Common myeloid progenitor, CD34-positive (primary cell): ENCODE measurements at regions not wholly inside any gene's neighbourhood (a gene's known extent, or its start where the extent isn't known, plus 50 kb on each side); places are given as distances from the start of the nearest gene placed in this dataset.

Source experiments
- CTCF ChIA-PET: fragments of 350-600 bp; sonication (Branson Sonifier 250); formaldehyde crosslinking; loops from one replicate; lab custom pipeline; 2021; ENCODE audit warnings: antibody characterized with exemption; lab: Charles Lee
- POLR2A ChIA-PET: fragments of 350-600 bp; sonication (Branson Sonifier 250); formaldehyde crosslinking; loops from one replicate; lab custom pipeline; 2021; ENCODE audit warnings: antibody characterized with exemption; lab: Charles Lee
- DNase-seq, 3 donors: peaks; one replicate each; pipeline versions ENCODE4 v3.0.0 to v3.0.0-alpha.2; 2013
- H3K27ac ChIP-seq, 2 experiments: 1 replicate in 1 of 2; 2 replicates in 1 of 2; pipeline ENCODE4 v1.7.0; 2013; ENCODE audit warnings: inconsistent platforms in 2 of 2, low read length in 2 of 2, mild to moderate bottlenecking in 2 of 2, low read depth in 1 of 2, moderate library complexity in 1 of 2; ENCODE audit not compliant: severe bottlenecking in 2 of 2, insufficient read depth in 1 of 2, poor library complexity in 1 of 2
- H3K27me3 ChIP-seq, 5 experiments: replicated peaks in 2 of 5; 1 replicate in 3 of 5; 2 replicates in 2 of 5; pipeline versions ENCODE4 v1.6.1 to v1.7.0; 2013; ENCODE audit warnings: low read length in 4 of 5, mild to moderate bottlenecking in 2 of 5, moderate library complexity in 2 of 5, inconsistent platforms in 1 of 5; ENCODE audit not compliant: insufficient read depth in 5 of 5, control insufficient read depth in 4 of 5
- H3K36me3 ChIP-seq, 4 experiments: 1 replicate in 2 of 4; 2 replicates in 2 of 4; pipeline versions ENCODE4 v1.6.1 to v1.7.0; 2013; ENCODE audit warnings: low read length in 3 of 4, control low read depth in 1 of 4, mild to moderate bottlenecking in 1 of 4; ENCODE audit not compliant: control insufficient read depth in 4 of 4, insufficient read depth in 4 of 4
- H3K4me1 ChIP-seq, 4 experiments: 1 replicate in 3 of 4; 2 replicates in 1 of 4; pipeline versions ENCODE4 v1.6.1 to v1.7.1; 2013; ENCODE audit warnings: low read length in 3 of 4, mild to moderate bottlenecking in 3 of 4, control low read depth in 1 of 4, inconsistent platforms in 1 of 4, moderate library complexity in 1 of 4; ENCODE audit not compliant: control insufficient read depth in 4 of 4, insufficient read depth in 4 of 4; ENCODE audit errors: control extremely low read depth in 1 of 4
- H3K4me3 ChIP-seq, 7 experiments: 1 replicate in 4 of 7; 2 replicates in 3 of 7; pipeline versions ENCODE4 v1.5.1 to v1.7.0; 2013; ENCODE audit warnings: mild to moderate bottlenecking in 7 of 7, low read length in 6 of 7, moderate library complexity in 6 of 7, inconsistent platforms in 2 of 7, low read depth in 2 of 7, control low read depth in 1 of 7; ENCODE audit not compliant: insufficient read depth in 4 of 7, control insufficient read depth in 1 of 7; ENCODE audit errors: extremely low read depth in 1 of 7
- H3K9me3 ChIP-seq, 5 experiments: 1 replicate in 4 of 5; 2 replicates in 1 of 5; pipeline versions ENCODE4 v1.6.1 to v1.7.1; 2013; ENCODE audit warnings: low read length in 4 of 5, mild to moderate bottlenecking in 2 of 5, inconsistent platforms in 1 of 5, low read depth in 1 of 5, moderate library complexity in 1 of 5; ENCODE audit not compliant: control insufficient read depth in 4 of 5, insufficient read depth in 2 of 5; ENCODE audit errors: control extremely low read depth in 1 of 5
- WGBS: methylation state at CpG from one replicate; pipeline ENCODE4 v1.1.5; 2013; ENCODE audit not compliant: insufficient coverage; 5-methylcytosine and 5-hydroxymethylcytosine counted together

DNA sequence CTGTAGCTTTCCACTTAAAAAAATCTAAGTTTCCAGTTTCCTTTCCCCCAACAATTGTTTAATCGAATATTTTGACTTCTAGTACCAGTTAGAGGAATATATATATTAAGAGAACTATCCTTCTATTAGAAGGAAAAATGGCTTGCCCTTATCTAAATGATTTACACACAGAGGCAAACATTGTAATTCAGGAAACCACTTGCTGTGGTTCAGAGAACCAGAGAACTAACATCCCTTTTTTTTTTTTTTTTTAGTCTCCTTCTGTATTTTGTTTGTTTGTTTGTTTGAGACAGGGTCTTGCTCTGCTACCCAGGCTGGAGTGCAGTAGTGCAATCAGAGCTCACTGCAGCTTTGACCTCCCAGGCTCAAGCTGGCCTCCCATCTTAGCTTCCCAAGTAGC lies 746.6 kb downstream of the VRK1 start:
- H3K36me3 ChIP-seq = no peaks in the 10 kb centered on the region
- no peaks in the 10 kb centered on the region for H3K9me3 ChIP-seq
- CTCF ChIA-PET = no interaction called here
- H3K27me3 ChIP-seq = no peaks in the 10 kb centered on the region
- H3K4me3 ChIP-seq = peak overlapping the region in 2 of 7 experiments; percentile 13 to 26
- no CpG with 5 or more reads among the region's 1 CpG for WGBS
- DNase-seq = peak; percentile 22 to 73 (median 62)
- POLR2A ChIA-PET = no interaction called here
- H3K4me1 ChIP-seq = peaks cover 4 to 22% (median 20%) of the 10 kb centered on the region in 4 experiments
- H3K27ac ChIP-seq = no peak overlapping the region

- WGBS = no CpG with 5 or more reads among the region's 4 CpGs
- no peaks in the 10 kb centered on the region for H3K9me3 ChIP-seq
- no peak overlapping the region for H3K27ac ChIP-seq
- H3K4me1 ChIP-seq = peaks cover 4 to 22% (median 20%) of the 10 kb centered on the region in 4 experiments
- ChIA-PET POLR2A (no interaction called here), CTCF (no interaction called here)
- no peak overlapping the region for H3K4me3 ChIP-seq
- no peaks in the 10 kb centered on the region for H3K36me3 ChIP-seq
- no peaks in the 10 kb centered on the region for H3K27me3 ChIP-seq
- peak in 1 of 3 donors; percentile 12 for DNase-seq
Observed at GRCh38 chr14:97544571-97544970, 747.4 kb downstream of the VRK1 start.

- POLR2A ChIA-PET = no interaction called here
- CTCF ChIA-PET = no interaction called here
- no peaks in the 10 kb centered on the region for H3K9me3 ChIP-seq
- WGBS = 97% methylated on average over 13 of the region's 20 CpGs
- H3K36me3 ChIP-seq = no peaks in the 10 kb centered on the region
- no peak for DNase-seq
- no peaks in the 10 kb centered on the region for H3K27me3 ChIP-seq
- peaks cover 4 to 22% (median 20%) of the 10 kb centered on the region in 4 experiments for H3K4me1 ChIP-seq
- no peak overlapping the region for H3K4me3 ChIP-seq
- H3K27ac ChIP-seq = no peak overlapping the region
Observed at GRCh38 chr14:97546491-97547230, 749.5 kb downstream of the VRK1 start.

DNA sequence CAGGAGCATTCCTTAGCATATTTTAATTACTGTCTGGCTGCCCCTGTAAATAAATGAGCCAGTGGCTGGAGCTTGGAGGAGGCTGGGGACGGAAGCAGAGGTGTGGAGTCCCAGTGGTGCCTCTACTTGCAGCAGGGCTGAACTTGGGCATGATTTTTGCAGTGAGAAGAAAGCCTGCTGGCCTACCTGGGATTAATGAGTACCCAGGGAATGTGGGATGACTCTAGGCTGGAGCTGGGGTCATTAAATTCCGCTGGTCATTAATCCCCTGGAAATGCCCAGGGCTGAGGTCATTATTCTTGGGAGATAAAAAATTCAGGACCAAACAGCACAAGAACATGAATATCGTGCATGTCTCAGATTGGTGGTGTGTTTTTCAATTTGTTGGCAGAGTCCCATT lies 753.3 kb downstream of the VRK1 start:
- CTCF ChIA-PET = interaction anchor here (1.5 kb wide), 1 partner anchor 12 kb away, joined by 3 read pairs; no protein-coding TSS in a partner anchor
- no peak for DNase-seq
- Histone ChIP-seq H3K4me3 (no peak overlapping the region), H3K4me1 (no peaks in the 10 kb centered on the region), H3K27ac (no peak overlapping the region), H3K27me3 (no peaks in the 10 kb centered on the region), H3K36me3 (no peaks in the 10 kb centered on the region), H3K9me3 (no peaks in the 10 kb centered on the region)
- POLR2A ChIA-PET = no interaction called here
- 100% methylated on average over 3 of the region's 3 CpGs for WGBS

DNA sequence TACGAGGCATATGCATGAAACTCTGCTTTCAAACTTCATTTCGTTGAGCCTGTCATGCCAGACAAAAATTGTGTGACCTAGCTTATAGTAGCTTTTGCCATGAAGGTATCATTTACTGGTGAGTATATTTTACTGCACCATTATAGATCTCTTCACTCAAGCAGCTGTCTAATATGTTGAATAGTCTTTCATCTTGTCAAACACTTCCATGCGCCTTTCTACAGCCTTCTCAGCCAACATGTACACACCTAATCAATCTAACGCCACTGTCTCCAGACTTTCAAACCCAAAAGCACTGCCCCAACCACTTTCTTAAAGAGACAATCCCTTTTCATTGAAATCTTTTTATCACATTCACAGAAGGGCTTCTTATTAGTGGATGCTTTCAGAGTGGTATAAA lies 757.4 kb downstream of the VRK1 start:
- H3K27ac ChIP-seq = no peak overlapping the region
- no peaks in the 10 kb centered on the region for H3K36me3 ChIP-seq
- peaks cover 0 to under 1% (median 0%) of the 10 kb centered on the region in 5 experiments for H3K9me3 ChIP-seq
- H3K4me1 ChIP-seq = no peaks in the 10 kb centered on the region
- ChIA-PET POLR2A (no interaction called here), CTCF (interaction anchor here (1.2 kb wide), 1 partner anchor 31 kb away, joined by 3 read pairs; no protein-coding TSS in a partner anchor)
- H3K27me3 ChIP-seq = no peaks in the 10 kb centered on the region
- H3K4me3 ChIP-seq = no peak overlapping the region
- DNase-seq = no peak
- WGBS = 93% methylated on average over 3 of the region's 4 CpGs

DNA sequence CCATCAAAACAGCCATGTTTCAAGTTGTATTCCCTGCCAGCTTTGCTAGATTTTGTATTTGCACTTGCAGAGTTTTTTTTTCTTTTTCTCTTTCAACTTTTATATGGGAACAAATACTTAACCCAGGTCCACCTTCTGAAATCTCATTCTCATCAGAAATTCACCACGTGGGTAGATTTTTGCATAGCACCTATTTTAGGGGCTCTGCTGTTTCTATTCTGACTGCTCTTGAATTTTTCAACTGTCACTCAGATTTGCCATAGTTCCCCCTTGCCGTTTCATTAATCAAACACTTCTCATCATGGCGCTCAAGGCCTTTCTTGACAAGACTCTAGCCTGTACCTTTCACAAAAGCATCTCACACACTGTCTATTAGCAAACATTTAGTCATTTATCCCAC lies 767.2 kb downstream of the VRK1 start:
- peaks cover 0 to 4% (median 0%) of the 10 kb centered on the region in 5 experiments for H3K27me3 ChIP-seq
- H3K27ac ChIP-seq = no peak overlapping the region
- no peak for DNase-seq
- WGBS = 100% methylated on average over 3 of the region's 3 CpGs
- POLR2A ChIA-PET = no interaction called here
- H3K36me3 ChIP-seq = no peaks in the 10 kb centered on the region
- CTCF ChIA-PET = no interaction called here
- H3K4me3 ChIP-seq = no peak overlapping the region
- no peaks in the 10 kb centered on the region for H3K4me1 ChIP-seq
- H3K9me3 ChIP-seq = peaks cover 0 to 7% (median 1%) of the 10 kb centered on the region in 5 experiments

- DNase-seq = no peak
- H3K4me3 ChIP-seq = no peak overlapping the region
- no peaks in the 10 kb centered on the region for H3K4me1 ChIP-seq
- ChIA-PET POLR2A (no interaction called here), CTCF (no interaction called here)
- no peak overlapping the region for H3K27ac ChIP-seq
- WGBS = 98% methylated on average over 5 of the region's 5 CpGs
- peaks cover 0 to 1% (median 0%) of the 10 kb centered on the region in 5 experiments for H3K9me3 ChIP-seq
- no peaks in the 10 kb centered on the region for H3K27me3 ChIP-seq
- no peaks in the 10 kb centered on the region for H3K36me3 ChIP-seq
Observed at GRCh38 chr14:97571201-97571600, 774.0 kb downstream of the VRK1 start.
